Calu3 (cell line): ENCODE measurements at regions not wholly inside any gene's neighbourhood (a gene's known extent, or its start where the extent isn't known, plus 50 kb on each side); places are given as distances from the start of the nearest gene placed in this dataset.

Experiments used
- BruUV-seq: library from RNA; stranded (reverse); fragments of 400-500 nt; replicated peaks from 2 replicates; lab custom pipeline; 2021; lab: Mats Ljungman, UMichigan
- CTCF ChIA-PET: fragments of 300-600 bp; sonication (Branson Sonifier 250); formaldehyde crosslinking; loops from one replicate; lab custom pipeline; 2022; ENCODE audit warnings: antibody characterized with exemption; lab: Charles Lee
- DNase-seq: peaks from one replicate; pipeline ENCODE4 v3.0.0; 2022
- H3K27ac Mint-ChIP-seq: one replicate; pipeline ENCODE4 v1.8.0; 2022; ENCODE audit warnings: mixed read lengths; ENCODE audit not compliant: unreplicated experiment
- H3K27me3 Mint-ChIP-seq: one replicate; pipeline ENCODE4 v1.8.0; 2022; ENCODE audit warnings: mixed read lengths; ENCODE audit not compliant: unreplicated experiment
- H3K36me3 Mint-ChIP-seq: one replicate; pipeline ENCODE4 v1.8.0; 2022; ENCODE audit warnings: mild to moderate bottlenecking, moderate library complexity, mixed read lengths; ENCODE audit not compliant: insufficient read depth, unreplicated experiment
- H3K4me1 Mint-ChIP-seq: one replicate; pipeline ENCODE4 v1.8.0; 2022; ENCODE audit warnings: mild to moderate bottlenecking, low read depth, mixed read lengths; ENCODE audit not compliant: unreplicated experiment
- H3K4me3 Mint-ChIP-seq: one replicate; pipeline ENCODE4 v1.8.0; 2022; ENCODE audit warnings: mild to moderate bottlenecking, low read depth, moderate library complexity, mixed read lengths; ENCODE audit not compliant: unreplicated experiment
- H3K9me3 Mint-ChIP-seq: one replicate; pipeline ENCODE4 v1.8.0; 2022; ENCODE audit warnings: low read depth, mixed read lengths; ENCODE audit not compliant: unreplicated experiment
- intact Hi-C: fragments of 100-400 bp; cut with micrococcal nuclease; formaldehyde crosslinking; loops from one replicate; pipeline ENCODE4 v1.10.0; 2022; ENCODE audit not compliant: unreplicated experiment
- TF ChIP-seq, protein P1 (sequence below): fragments of 200-600 bp; IDR thresholded peaks from one replicate; pipeline ENCODE4 v1.8.0; 2022; ENCODE audit warnings: antibody characterized with exemption; ENCODE audit not compliant: unreplicated experiment

DNA sequence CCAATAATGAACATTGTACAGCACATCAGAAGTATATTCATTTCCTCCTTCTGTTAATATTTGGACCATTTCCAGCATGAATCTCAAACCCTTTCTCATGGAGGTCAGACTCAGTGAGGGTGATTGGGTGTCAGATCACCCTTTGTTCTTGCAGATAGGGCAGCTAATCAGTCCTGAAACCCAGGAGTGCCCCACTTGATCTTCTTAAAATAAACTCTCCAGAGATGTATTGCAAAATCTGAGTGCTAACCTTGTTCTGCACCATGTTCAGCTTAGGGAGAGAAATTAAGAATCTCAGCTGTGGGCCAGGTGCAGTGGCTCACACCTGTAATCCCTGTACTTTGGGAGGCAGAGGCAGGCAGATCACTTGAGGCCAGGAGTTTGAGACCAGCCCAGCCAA lies 869.4 kb downstream of the TYW1 start:
- intact Hi-C loops = no loop called here
- H3K27ac Mint-ChIP-seq = no peak overlapping the region
- CTCF ChIA-PET = no interaction called here
- no TSS peak for BruUV-seq
- H3K4me1 Mint-ChIP-seq = no peaks in the 10 kb centered on the region
- TF ChIP-seq, protein P1, sequence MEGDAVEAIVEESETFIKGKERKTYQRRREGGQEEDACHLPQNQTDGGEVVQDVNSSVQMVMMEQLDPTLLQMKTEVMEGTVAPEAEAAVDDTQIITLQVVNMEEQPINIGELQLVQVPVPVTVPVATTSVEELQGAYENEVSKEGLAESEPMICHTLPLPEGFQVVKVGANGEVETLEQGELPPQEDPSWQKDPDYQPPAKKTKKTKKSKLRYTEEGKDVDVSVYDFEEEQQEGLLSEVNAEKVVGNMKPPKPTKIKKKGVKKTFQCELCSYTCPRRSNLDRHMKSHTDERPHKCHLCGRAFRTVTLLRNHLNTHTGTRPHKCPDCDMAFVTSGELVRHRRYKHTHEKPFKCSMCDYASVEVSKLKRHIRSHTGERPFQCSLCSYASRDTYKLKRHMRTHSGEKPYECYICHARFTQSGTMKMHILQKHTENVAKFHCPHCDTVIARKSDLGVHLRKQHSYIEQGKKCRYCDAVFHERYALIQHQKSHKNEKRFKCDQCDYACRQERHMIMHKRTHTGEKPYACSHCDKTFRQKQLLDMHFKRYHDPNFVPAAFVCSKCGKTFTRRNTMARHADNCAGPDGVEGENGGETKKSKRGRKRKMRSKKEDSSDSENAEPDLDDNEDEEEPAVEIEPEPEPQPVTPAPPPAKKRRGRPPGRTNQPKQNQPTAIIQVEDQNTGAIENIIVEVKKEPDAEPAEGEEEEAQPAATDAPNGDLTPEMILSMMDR = no peak
- H3K27me3 Mint-ChIP-seq = no peaks in the 10 kb centered on the region
- no peak overlapping the region for H3K4me3 Mint-ChIP-seq
- H3K9me3 Mint-ChIP-seq = peaks cover 6% of the 10 kb centered on the region
- DNase-seq = no peak
- no peaks in the 10 kb centered on the region for H3K36me3 Mint-ChIP-seq

DNA sequence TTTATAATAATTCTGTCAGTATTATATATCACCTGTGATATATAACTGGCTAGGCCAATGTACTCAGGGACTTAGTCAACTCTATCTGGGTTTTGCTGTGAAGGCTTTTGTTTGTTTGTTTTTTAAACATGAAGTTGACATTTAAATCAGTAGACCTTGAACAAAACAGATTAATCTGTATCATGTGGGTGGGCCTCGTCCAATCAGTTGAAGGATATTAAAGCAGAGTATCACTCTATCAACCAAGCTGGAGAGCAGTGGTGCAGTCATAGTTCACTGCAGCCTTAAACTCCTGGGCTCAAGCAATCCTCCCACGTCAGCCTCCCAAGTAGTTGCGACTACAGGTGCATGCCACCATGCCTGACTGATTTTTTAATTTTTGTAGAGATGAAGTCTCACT lies 870.2 kb downstream of the TYW1 start:
- intact Hi-C loops = no loop called here
- H3K9me3 Mint-ChIP-seq = peaks cover 4% of the 10 kb centered on the region
- DNase-seq = no peak
- H3K4me1 Mint-ChIP-seq = no peaks in the 10 kb centered on the region
- no TSS peak for BruUV-seq
- TF ChIP-seq, protein P1 = no peak
- no peak overlapping the region for H3K27ac Mint-ChIP-seq
- H3K4me3 Mint-ChIP-seq = no peak overlapping the region
- H3K36me3 Mint-ChIP-seq = no peaks in the 10 kb centered on the region
- no peaks in the 10 kb centered on the region for H3K27me3 Mint-ChIP-seq
- CTCF ChIA-PET = no interaction called here

DNA sequence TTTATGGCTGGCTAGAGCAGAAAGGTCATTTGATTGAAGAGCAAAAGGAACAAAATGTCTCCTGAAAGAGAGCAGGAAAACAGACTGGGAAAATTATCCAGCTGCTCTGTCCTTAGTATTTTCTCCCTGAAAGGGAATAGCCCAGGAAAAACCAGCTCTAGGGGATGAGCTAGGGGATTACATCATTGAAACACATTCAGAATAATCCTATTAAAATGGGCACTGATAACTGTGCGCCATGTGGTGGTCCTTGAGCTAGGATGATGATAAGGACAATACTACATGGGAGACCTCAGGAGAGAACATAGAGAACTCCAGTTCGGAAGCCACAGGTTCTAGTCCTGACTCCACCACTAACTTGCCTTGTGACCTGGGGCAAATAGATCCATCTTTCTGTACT lies 873.8 kb downstream of the TYW1 start:
- H3K4me3 Mint-ChIP-seq = no peak overlapping the region
- BruUV-seq = no TSS peak
- no peaks in the 10 kb centered on the region for H3K36me3 Mint-ChIP-seq
- CTCF ChIA-PET = no interaction called here
- H3K4me1 Mint-ChIP-seq = no peaks in the 10 kb centered on the region
- DNase-seq = no peak
- no peaks in the 10 kb centered on the region for H3K27me3 Mint-ChIP-seq
- TF ChIP-seq, protein P1 = no peak
- H3K9me3 Mint-ChIP-seq = peaks cover 6% of the 10 kb centered on the region
- no peak overlapping the region for H3K27ac Mint-ChIP-seq
- intact Hi-C loops = no loop called here

DNA sequence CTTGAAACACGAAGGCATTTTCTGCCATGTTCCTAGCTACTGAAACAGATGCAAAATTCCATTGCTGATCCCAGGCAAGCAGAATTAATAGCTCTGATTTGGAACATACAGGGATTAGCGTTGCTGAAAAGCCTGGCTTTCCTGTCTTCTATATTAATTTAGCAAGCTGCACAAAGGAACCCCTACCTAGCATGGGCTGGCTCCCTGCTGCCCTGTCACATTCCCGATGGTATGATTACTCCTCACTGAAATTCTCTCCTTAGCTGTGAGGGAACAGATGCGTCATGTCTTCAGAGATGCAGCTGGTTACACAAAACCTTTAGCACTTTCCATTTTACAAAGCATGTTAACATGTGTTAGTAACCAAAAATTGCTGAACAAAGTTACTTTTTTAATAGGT lies 878.9 kb downstream of the TYW1 start:
- TF ChIP-seq, protein P1 = no peak
- DNase-seq = no peak
- H3K9me3 Mint-ChIP-seq = peaks cover 8% of the 10 kb centered on the region
- no peaks in the 10 kb centered on the region for H3K36me3 Mint-ChIP-seq
- BruUV-seq = no TSS peak
- no peak overlapping the region for H3K4me3 Mint-ChIP-seq
- no peaks in the 10 kb centered on the region for H3K27me3 Mint-ChIP-seq
- intact Hi-C loops = no loop called here
- CTCF ChIA-PET = no interaction called here
- no peaks in the 10 kb centered on the region for H3K4me1 Mint-ChIP-seq
- no peak overlapping the region for H3K27ac Mint-ChIP-seq
